NCI-H1417 treated with DMSO at 0.1 percent for 48 hours (cell line): ENCODE measurements at regions not wholly inside any gene's neighbourhood (a gene's known extent, or its start where the extent isn't known, plus 50 kb on each side); places are given as distances from the start of the nearest gene placed in this dataset.
"Not testable (repeated sequence)": the region's sequence is repeated elsewhere in the genome, so short reads cannot be mapped to it uniquely, and the experiment has no call there.

Experiments
- DNase-seq: peaks from one replicate; lab custom pipeline; 2025; lab: John Stamatoyannopoulos, UW

GRCh38 chr12:25328072-25328712 lies 77.5 kb upstream of the KRAS start:
- DNase-seq = no peak

GRCh38 chr12:25327321-25327720 lies 76.6 kb upstream of the KRAS start:
- no peak for DNase-seq

- no peak for DNase-seq
Measured at GRCh38 chr12:25326326-25326725, 75.6 kb upstream of the KRAS start.

- DNase-seq = no peak
Measured at GRCh38 chr12:25324861-25325260, 74.1 kb upstream of the KRAS start.

- DNase-seq = no peak
Measured at GRCh38 chr12:25323581-25323982, 72.9 kb upstream of the KRAS start.

GRCh38 chr12:25322918-25323531 lies 72.3 kb upstream of the KRAS start:
- DNase-seq = no peak

GRCh38 chr12:25322351-25322750 lies 71.6 kb upstream of the KRAS start:
- no peak for DNase-seq

- no peak for DNase-seq
Measured at GRCh38 chr12:25321772-25322171, 71.0 kb upstream of the KRAS start.

- DNase-seq = no peak
Measured at GRCh38 chr12:25320123-25321006, 69.6 kb upstream of the KRAS start.

DNA sequence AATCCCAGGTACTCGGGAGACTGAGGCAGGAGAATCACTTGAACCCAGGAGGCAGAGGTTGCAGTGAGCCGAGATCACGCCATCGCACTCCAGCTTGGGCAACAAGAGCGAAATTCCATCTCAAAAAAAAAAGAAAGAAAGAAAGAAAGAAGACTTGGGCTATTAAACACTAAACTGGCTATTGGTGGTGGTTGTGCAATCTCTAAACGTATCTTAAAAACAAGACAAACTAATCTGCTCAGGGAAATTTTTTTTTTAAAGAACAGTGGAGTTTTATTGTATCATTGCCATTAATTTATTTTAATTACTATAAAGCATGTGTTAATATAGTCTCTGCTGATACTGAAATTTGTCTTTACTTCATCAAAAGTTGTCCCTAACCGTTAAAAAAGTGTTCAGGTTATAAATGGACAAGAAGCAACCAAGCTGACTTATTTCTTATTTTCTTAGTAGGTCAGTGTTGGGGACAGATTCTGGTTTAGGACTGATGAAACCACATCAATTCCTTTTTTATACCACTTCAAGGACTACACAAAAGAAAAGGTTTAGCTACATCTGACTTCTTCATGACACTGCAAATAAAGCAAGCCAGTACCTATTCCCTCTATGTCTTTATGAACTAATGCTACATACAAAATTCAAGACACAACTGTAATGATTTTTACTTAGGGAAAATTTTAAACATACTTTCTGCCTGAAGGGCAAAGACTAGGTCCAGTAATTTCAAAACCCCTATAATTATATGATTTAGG lies 68.7 kb upstream of the KRAS start:
- DNase-seq = no peak

DNA sequence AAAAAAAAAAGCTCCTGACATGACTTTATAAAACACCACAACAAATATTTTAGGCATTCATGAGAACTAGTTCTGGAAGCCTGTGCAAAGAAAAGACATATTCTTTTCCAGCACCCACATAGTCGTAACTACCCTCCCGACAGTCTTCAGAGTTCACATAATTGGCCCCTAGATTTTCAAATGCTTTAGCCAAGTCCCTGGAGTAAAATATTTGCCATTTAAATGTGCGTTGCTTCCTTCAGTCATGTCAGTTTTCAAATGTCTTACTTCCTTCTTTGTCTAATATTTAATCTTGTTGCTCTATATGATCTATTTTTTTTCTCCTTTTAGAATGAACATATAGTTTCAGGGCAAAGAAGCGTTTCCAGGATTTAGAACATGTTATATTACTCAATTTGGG lies 66.8 kb upstream of the KRAS start:
- no peak for DNase-seq

DNA sequence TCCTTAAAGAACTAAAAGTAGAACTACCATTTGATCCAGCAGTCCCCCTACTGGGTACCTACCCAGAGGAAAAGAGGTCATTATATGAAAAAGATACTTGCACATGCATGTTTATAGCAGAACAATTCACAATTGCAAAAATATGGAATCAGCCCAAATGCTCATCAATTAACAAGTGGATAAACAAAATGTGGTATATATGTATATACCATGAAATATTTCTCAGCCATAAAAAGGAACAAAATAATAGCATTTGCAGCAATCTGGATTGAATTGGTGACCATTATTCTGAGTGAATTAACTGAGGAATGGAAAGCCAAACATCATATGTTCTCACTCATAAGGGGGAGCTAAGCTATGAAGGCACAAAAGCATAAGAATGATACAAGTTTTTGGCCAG lies 64.7 kb upstream of the KRAS start:
- DNase-seq = no peak

GRCh38 chr12:25313266-25313990 lies 62.7 kb upstream of the KRAS start:
- DNase-seq = not testable (repeated sequence)

GRCh38 chr12:25311506-25311905 lies 60.8 kb upstream of the KRAS start:
- no peak for DNase-seq

DNA sequence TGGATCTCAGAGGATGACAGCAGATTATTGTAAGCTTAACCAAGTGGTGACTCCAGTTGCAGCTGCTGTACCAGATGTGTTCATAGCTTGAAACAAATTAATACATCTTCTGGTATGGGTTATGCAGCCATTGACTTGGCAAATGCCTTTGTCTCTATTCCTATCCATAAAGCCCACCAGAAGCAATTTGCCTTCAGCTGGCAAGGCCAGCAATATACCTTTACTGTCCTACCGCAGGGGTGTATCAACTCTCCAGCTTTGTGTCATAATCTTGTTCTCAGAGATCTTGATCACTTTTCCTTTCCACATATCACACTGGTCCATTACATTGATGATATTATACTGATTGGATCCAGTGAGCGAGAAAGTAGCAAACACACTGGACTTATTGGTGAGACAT lies 59.3 kb upstream of the KRAS start:
- DNase-seq = not testable (repeated sequence)

GRCh38 chr12:25308756-25309155 lies 58.0 kb upstream of the KRAS start:
- no peak for DNase-seq

DNA sequence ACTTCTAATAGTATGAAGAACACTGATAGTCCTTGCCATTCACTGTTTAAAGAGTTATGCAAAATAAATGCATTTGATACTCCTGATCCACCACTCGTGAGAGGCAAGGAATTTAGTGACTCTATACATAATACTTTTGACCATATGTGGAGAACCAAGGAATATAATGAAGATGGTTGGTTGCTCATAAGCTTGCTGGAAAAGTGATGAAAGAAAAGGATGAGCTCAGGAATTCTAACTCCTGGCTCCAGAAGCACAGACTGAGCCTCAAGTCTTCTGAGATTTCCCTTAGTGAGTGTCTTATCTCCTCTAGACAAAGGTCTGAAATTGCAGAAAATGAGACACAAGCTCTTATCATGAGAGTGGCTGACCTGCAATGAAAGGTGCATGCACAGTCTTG lies 57.1 kb upstream of the KRAS start:
- no peak for DNase-seq

- no peak for DNase-seq
Measured at GRCh38 chr12:25301798-25302197, 51.1 kb upstream of the KRAS start.
